ENCODE measurements at regions not wholly inside any gene's neighbourhood (a gene's known extent, or its start where the extent isn't known, plus 50 kb on each side); places are given as distances from the start of the nearest gene placed in this dataset.

- H3K4me1 Mint-ChIP-seq (ENCODE audit: low read depth, unreplicated experiment): no peaks in the 10 kb centered on the region
- no peak for DNase-seq
- TF ChIP-seq CTCF (IDR thresholded peaks at IDR 0.05; ENCODE audit: unreplicated experiment): no peak
- H3K9me3 Mint-ChIP-seq (ENCODE audit: low read depth, unreplicated experiment): no peaks in the 10 kb centered on the region
- intact Hi-C loops (cut with micrococcal nuclease; ENCODE audit: unreplicated experiment): no loop called here
- H3K36me3 Mint-ChIP-seq (ENCODE audit: insufficient read depth, unreplicated experiment): no peaks in the 10 kb centered on the region
- CTCF ChIA-PET: no interaction called here
- H3K27ac Mint-ChIP-seq (ENCODE audit: unreplicated experiment): no peak overlapping the region
- no peak overlapping the region for H3K4me3 Mint-ChIP-seq (ENCODE audit: low read depth, unreplicated experiment)
- BruUV-seq (replicated peaks): no TSS peak
- H3K27me3 Mint-ChIP-seq (ENCODE audit: unreplicated experiment): no peaks in the 10 kb centered on the region
Measured at GRCh38 chr3:117349566-117349965, 640.0 kb downstream of the TUSC7 start.

GRCh38 chr3:117350371-117350770 is 640.8 kb downstream of the TUSC7 start:
- no peak for TF ChIP-seq CTCF (IDR thresholded peaks at IDR 0.05; ENCODE audit: unreplicated experiment)
- Mint-ChIP-seq H3K9me3 (ENCODE audit: low read depth, unreplicated experiment) (no peaks in the 10 kb centered on the region), H3K27ac (ENCODE audit: unreplicated experiment) (no peak overlapping the region), H3K4me3 (ENCODE audit: low read depth, unreplicated experiment) (no peak overlapping the region), H3K27me3 (ENCODE audit: unreplicated experiment) (no peaks in the 10 kb centered on the region), H3K4me1 (ENCODE audit: low read depth, unreplicated experiment) (no peaks in the 10 kb centered on the region), H3K36me3 (ENCODE audit: insufficient read depth, unreplicated experiment) (no peaks in the 10 kb centered on the region)
- CTCF ChIA-PET: no interaction called here
- no TSS peak for BruUV-seq (replicated peaks)
- intact Hi-C loops (cut with micrococcal nuclease; ENCODE audit: unreplicated experiment): no loop called here
- no peak for DNase-seq

GRCh38 chr3:117355566-117355965 is 646.0 kb downstream of the TUSC7 start:
- TF ChIP-seq CTCF (IDR thresholded peaks at IDR 0.05; ENCODE audit: unreplicated experiment): peak; percentile 32
- CTCF ChIA-PET: no interaction called here
- intact Hi-C loops (cut with micrococcal nuclease; ENCODE audit: unreplicated experiment): loop anchor here (1.0 to 2.0 kb wide), 4 partner anchors 296 to 585 kb away; no protein-coding TSS in a partner anchor
- BruUV-seq (replicated peaks): no TSS peak
- Mint-ChIP-seq H3K4me3 (ENCODE audit: low read depth, unreplicated experiment) (no peak overlapping the region), H3K36me3 (ENCODE audit: insufficient read depth, unreplicated experiment) (no peaks in the 10 kb centered on the region), H3K27ac (ENCODE audit: unreplicated experiment) (no peak overlapping the region), H3K27me3 (ENCODE audit: unreplicated experiment) (no peaks in the 10 kb centered on the region), H3K9me3 (ENCODE audit: low read depth, unreplicated experiment) (no peaks in the 10 kb centered on the region), H3K4me1 (ENCODE audit: low read depth, unreplicated experiment) (no peaks in the 10 kb centered on the region)
- peak; percentile 27 for DNase-seq

GRCh38 chr3:117356091-117356705 is 646.6 kb downstream of the TUSC7 start:
- CTCF ChIA-PET: no interaction called here
- Mint-ChIP-seq H3K4me1 (ENCODE audit: low read depth, unreplicated experiment) (no peaks in the 10 kb centered on the region), H3K27ac (ENCODE audit: unreplicated experiment) (no peak overlapping the region), H3K4me3 (ENCODE audit: low read depth, unreplicated experiment) (no peak overlapping the region), H3K27me3 (ENCODE audit: unreplicated experiment) (no peaks in the 10 kb centered on the region), H3K9me3 (ENCODE audit: low read depth, unreplicated experiment) (no peaks in the 10 kb centered on the region), H3K36me3 (ENCODE audit: insufficient read depth, unreplicated experiment) (no peaks in the 10 kb centered on the region)
- intact Hi-C loops (cut with micrococcal nuclease; ENCODE audit: unreplicated experiment): no loop called here
- BruUV-seq (replicated peaks): no TSS peak
- no peak for DNase-seq
- TF ChIP-seq CTCF (IDR thresholded peaks at IDR 0.05; ENCODE audit: unreplicated experiment): no peak
